Right hindlimb (tissue), 1 donor: ENCODE measurements at regions not wholly inside any gene's neighbourhood (a gene's known extent, or its start where the extent isn't known, plus 50 kb on each side); places are given as distances from the start of the nearest gene placed in this dataset.

ENCODE experiments used
- DNase-seq: peaks from one replicate; pipeline ENCODE4 v3.0.0-alpha.2; 2018

DNA sequence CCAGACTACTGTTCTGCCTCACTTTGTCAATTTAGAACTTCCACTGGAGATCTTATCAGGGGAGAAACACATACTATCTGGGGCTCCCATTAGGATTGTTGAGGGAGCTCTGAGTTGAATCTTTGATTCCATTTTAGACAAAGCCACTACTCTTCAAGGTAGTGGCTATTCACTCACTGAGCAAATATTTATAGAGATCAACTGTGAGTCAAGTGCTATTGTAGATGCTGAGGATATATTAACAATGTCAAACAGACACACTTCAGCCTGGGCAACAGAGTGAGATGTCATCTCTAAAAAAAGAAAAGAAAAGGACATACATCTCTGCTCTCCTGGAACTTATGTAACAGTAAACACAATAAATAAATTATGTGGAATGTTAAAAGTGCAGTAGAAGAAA lies 315.3 kb downstream of the PTEN start:
- DNase-seq, result no peak

DNA sequence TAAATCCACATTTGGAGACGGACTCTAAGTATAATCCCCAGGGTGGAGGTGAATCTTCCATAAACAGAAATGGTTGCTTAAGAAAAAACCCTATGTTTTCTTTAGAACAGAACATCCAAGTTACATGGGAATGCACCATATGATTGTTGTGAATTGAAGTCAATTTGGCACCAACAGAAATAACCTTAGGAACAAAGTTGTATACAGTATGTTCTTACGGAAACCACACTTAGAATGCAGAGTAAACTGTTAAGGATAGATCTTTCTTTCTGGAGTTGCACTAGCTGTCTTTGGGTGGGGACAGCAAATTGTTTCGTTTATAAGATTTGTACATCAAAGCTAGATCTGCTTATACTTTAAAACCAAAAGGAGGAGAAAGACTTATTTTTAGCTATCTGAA lies 316.4 kb downstream of the PTEN start:
- no peak for DNase-seq

DNA sequence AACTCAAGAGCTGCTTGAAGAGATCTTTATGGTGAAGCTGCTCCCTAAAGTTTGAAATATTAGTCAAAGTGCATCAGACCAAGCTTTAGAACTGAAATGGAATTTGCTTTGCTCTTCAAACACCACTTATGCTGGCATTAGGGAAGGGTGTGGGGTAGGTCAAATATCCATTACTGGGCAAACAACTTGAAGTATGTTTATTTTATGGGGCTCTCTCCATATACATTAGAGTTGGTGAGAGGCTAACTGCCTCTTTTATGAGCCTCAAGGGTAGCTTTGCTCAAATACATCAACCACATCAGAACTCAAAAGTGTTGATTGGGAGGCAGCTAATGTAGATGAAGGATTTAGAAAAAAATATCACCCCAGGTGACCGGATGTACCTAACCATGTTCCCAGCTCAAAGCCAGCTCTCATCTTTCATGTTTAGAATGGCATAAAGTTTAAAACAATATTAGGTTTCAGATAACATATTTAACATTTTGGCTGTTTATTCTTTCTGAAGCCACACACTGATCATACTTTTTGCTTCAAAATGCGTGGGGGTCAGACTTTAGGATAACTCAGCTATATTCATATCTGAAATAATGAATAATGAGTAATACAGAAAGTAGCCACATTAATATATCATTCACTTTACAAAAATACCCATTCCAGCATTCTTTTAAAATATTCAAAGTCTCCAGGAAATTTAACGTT lies 318.6 kb downstream of the PTEN start:
- no peak for DNase-seq

DNA sequence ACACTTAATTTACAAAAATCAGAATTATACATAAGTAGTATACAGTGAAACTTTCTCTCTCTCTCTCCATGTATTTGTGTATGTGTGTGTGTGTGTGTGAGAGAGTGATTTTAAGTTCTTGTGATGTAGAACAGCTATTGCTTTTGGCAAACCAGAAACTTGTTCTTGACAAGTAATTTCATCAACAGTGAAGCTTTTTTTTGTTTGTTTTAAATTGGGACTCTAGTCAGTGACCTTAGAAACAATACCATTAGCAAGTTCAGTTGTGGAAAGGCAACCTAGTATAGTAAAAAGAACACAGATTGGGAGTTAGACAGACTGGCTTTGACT lies 319.1 kb downstream of the PTEN start:
- DNase-seq, result no peak

DNA sequence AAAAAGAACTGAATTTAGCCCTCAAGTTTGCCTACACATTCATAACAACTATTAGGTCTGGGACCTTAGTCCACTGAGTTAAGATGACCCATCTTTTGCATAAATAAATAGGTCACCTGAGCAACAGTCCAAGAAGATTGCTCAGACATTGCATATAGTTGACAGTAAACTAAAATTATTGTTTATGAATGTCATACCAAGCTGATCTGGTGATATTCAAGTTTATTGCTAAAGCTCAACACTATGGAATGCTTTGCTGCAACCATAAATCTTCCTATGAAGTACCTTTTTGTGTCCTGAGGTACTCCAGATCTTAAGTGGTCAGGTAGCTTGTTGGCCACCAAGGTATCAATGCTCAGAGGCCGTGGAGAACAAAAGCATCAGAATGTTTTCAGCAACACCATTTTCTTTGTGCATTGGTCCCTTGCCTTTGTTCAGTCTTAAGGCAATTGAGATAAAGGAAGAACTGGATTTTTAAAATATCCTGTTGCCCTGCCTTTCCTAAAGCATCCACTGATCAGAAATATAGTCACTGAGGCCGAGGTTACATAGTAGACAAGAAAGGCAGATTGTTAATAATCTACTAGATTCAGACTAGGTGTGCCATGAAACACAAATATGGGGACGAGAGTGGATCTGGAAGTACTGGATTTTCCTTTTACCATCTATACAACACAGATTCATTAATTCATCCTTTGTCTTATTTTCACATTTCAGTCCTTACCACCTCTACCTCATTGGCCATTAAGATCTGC lies 321.3 kb downstream of the PTEN start:
- no peak for DNase-seq

DNA sequence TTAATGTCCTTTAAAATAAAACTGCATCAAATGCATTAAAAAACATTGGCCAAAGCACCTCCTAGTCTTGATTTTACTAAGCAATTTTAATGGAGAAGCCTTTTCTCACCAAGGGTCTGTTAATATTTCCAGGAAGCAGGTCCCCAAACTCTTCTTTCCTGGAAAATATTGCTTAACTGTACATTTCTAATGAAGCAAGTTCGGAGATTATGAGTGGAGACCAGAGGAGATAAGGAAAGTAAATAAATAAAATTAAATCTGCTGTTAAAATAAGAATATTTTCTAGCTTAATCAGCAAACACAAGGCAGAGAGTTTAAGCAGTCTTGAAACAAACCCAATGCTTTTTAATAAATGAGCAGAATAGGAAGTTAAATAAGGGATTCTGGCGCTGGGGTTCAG lies 322.4 kb downstream of the PTEN start:
- DNase-seq, result no peak

DNA sequence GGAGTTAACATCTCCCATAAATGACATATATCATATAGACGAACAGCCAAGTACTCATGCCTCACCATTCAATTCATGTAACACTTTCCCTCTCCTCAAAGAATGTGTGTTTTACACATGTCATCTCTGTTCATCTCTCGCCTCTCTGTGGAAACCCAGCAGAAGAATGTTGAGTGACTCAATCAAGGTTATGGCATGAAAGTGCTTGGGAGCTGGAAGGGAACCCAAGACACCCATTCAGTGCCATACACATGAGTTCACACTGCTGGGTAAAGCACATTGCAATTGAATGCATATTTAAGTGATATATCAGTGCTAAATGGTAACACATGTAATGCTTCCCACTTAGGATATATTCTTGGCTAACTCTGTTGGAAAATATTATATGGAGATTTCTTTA lies 322.9 kb downstream of the PTEN start:
- no peak for DNase-seq

DNA sequence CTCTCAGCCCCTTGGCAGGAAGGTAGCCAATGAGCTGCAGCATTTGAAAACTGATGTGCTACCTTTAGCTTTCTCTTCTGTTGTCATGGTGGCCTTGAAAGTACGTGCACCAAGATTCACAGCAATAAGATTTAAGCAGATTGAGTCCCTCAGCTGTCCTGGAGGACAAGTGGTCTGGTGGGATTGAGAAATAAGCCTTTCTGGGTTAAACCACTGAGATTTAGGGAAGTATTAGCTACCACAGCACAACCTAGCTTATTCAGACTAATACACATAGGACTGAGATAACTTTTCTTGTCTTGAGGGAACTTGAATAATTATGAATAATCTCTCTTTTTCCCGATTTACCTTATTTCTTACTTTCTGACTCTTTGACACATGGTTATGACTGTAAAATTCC lies 324.0 kb downstream of the PTEN start:
- no peak for DNase-seq

DNA sequence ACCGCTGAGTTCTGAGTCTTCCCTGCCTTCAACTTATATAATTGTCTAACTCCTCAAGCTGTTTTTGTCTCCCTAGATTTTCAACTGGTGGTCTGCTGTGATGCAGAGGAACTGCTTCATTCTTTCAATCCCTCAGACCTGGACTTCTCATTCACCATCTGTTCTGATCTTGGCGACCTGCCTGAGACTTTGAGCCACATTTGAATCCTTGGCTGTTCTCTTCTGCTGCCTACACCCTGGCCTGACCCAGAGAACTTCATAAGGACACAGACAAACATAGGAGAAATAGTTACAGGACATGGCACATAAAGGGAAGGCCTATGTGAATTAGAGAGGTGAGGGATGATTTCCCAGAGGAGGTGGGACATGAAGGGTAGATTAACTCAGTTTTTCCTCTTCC lies 326.7 kb downstream of the PTEN start:
- DNase-seq, result no peak

DNA sequence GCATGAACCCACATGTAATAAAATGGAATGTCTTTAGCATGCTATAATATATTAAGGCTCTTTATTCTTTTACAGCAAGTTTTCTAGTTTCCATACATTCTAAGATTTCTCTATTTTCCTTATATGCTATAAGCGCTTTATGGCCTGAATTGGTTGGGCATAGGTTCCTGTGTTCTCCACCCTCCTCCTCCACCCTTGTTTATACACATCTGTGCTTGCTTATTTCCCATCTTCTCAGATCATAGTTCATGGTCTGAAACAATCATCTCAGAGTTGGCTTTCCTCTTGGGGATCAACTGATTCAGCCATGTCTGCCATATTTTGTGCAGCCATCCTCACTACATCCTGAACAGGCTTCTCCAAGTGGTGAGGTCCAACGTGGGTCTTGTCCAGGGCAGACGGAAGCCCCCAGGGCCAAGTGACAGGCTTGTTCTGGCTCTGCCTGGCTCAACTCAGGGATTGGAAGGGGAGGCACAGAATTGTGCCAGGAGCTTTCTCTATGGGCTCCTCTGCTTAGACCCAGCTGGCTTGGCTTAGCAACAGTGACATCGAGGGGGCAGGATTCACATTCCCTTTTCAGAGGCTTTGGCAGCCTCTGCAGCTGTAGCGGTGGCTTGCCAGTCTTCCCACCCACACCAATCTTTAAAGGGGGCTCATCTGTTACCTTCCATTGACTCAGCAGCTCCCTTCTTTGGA lies 327.3 kb downstream of the PTEN start:
- peak; percentile 30 for DNase-seq

DNA sequence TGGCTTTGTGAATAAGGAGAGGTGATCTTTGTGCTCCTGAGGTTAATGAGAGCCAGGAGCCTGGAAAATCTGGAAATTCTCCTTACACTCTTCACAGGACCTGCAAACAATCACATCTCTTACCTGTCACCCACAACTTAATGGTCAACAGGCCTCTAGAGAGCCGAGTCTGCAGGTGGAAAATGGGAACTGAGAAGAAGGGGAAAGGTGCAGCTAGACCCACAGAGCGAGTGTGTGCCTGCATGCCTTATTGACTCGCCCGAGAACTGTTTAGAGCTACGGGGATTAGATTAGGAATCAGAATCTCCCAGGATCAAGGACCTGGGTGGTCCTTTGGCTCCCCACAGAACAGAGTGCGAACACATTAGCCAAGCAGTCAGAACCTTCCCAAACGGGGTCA lies 329.6 kb downstream of the PTEN start:
- DNase-seq, result no peak

DNA sequence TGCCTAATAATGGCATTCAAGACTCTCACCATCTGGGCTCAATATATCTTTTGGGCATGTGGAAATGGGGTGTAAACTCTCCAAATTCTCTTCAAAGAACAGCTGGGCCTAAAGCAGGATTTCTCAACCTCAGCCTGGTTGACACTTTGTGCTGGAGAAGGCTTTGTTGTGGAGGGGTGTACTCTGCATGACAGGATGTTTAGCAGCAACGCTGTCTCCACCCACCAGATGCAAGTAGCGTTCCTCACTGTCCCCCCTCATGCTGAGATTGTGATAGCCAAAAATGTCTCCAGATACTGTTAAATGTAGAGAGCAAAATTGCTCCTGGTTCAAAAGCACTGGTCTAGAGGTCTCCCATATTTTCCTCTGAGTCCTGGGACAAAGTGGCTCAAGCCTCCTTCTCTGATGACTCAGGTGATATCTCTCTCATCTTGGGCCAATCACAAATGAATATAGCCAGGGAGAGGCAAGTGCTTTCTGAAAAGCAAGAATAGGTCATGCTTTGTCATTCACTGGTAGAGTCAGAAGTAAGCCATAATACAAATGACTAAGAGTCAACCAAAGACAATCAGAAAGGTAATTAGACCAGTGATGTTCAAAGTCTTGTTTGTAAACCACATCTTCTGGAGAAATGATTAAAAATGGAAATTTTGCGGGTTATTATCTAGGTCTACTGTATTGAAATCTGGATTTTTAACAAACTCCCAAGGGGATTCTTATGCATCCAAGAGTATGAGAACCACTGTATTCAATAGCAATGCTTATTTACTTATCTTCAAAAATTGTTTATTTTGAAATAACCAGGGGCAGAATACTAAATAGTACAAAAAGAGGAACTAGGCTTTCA lies 330.8 kb downstream of the PTEN start:
- DNase-seq, result no peak

DNA sequence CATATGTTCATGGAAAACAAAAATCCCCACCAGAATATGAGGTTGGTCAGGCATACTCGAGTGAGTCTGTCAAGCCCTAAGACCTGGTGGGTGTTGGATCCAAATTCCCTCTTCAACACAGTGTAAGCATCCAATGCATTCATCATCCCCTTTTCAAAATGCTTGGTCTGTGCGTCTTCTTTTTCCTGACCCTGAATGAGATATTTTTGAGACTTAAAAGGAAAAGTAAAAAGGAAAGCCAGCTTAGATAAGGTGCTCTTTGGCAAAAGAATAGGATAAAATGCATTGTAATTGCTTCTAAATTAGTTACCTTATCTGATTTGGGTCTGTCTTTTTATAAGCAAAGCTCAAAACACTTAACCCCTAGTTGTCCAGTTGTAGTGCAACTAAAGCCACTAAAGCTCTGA lies 331.5 kb downstream of the PTEN start:
- DNase-seq, result no peak

DNA sequence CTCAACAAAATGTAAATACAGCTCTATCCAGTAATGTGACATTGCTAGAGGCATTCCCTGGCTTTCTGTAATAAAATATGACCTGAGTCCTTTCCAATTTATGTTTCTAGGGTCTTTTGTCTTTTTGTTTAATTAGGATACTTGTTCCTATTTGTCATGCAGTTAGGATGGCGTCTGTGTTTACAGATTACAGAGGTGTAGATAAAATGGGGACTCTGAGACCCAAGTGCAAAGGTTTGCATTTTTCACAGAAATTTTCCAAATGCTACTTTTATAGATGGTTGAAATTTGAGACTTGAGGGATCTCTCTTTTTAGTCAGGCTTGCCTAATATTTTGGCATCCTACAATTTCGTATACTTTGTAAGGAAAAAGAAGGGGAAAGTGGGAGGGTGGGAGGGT lies 332.4 kb downstream of the PTEN start:
- DNase-seq, result no peak

DNA sequence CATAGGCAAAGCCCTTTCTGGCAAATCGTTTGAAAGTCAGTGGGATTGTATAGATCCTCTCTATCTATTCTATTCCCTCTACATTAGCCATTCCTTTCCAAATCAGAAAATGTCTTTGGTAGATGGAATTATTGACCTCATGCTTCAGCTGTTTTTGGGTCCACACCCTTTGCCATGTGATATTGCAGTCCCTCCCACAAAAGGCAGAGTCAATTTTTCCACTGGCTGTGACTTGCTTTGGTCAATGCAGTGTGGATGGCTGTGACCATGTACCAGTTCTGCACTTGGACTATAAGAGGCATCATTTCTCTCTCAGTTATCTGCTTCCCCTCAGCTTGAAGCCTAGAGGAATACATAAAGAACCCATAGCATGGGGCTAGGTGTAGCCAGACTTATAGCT lies 332.9 kb downstream of the PTEN start:
- DNase-seq, result peak; percentile 32

DNA sequence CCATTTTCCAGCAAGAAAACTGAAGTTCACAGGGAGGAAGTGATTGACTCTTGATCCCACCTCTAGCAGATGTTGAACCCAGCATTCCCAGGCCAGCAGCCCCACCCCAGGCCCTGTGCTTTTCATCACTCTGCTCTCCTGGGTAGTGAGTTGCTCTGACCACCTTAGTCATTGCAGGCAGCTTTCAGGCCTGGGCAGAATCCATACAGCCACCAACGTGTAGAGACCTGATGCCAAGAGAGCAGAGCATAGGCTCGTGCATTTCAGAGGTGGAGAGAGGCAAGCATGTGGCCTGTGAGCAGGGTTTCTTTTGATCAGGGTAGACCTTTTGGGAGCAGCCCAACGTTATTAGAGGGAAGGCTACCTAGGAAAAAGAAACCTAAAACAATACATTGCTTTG lies 334.6 kb downstream of the PTEN start:
- no peak for DNase-seq

DNA sequence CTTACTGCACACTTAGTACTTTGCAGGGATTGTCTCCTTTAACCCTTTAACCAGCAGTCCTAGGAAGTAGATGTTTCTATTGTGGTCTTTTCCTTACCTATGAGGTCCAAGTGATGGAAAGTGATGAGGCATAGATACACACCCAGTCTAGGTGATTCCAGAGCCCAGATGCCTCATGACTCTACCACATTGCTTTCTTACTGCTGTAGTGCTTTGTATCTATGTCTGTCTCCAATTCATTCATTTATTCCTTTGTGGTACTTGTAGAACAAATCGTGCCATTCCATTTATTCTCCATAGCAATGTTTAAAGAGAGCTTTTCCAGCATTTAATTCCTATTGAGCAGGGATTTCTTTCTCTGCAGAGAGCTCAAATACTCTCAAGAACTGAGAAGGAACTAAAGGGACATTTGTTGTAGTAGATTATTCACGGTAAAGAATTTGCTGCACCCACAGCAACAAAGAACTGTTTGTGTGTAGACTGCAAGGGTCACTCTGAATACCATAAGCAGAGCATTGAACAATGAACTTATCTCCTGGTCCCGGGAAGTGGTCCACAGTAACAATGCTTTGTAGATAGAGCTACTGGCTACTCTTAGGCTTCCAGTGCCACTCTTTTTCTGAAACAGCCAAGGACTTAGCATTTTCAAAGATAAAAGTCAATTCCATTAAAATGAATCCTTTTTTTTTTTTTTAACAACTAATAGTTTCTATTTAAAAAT lies 337.0 kb downstream of the PTEN start:
- no peak for DNase-seq

DNA sequence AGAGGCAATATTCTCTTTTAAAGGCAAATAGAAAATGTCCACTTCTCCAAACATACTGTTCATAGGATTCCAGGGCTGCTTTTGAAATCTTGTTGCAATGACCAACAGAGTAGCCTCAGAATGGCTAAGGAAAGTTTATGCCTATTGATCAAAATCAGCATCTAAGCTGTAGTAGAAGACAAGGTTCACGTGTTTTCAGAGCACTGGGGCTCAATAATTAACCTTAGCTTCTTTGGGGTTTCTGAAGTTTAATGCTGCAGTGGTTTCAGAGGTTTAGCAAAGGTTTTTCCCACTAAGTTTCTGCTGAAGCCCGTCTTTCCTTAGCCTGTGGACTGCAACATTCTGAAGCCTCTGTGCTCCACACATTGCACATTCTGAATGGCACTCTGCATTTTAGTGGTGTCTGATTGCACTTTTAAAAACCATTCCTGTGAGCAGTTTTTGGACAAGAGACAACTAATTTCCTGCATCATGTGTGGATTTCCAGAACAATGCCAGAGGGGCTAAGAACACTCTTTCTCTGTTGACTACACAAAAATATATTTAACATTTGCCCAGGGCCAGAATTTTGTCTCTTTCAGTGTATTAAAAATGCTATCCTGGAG lies 342.5 kb downstream of the PTEN start:
- no peak for DNase-seq

DNA sequence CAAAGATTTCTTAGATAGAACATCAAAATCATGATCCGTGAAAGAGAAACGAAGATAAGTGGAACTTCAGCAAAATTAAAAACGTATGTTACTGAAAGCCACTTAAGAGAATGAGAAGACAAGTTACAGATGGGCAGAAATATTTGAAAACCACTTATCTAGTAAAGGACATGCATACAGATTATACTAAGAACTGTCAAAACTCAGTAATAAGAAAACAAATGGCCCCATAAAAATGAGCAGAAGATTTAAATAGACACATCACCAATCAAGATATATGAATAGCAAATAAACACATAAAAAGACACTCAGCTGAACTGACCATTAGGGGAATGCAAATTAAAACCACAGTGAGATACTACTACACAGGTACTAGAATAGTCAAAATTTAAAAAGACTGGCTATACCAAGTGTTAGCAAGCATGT lies 343.7 kb downstream of the PTEN start:
- DNase-seq, result no peak

DNA sequence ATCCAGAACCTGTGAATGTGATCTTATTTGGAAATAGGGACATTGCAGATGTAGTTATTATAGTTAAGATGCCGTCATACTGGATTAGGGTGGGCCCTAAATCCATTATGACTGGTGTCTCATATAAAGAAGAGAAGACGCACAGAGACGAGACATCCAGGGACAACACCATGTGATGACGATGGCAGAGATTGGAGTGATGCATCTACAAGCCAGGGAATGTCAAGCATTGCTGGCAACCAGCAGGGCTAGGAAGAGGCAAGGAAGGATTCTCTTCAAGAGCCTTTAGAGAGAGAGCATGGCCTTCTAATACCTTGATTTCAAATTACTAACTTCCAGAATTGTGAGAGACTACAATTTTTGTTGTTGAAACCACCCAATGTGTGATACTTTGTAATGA lies 345.8 kb downstream of the PTEN start:
- no peak for DNase-seq

DNA sequence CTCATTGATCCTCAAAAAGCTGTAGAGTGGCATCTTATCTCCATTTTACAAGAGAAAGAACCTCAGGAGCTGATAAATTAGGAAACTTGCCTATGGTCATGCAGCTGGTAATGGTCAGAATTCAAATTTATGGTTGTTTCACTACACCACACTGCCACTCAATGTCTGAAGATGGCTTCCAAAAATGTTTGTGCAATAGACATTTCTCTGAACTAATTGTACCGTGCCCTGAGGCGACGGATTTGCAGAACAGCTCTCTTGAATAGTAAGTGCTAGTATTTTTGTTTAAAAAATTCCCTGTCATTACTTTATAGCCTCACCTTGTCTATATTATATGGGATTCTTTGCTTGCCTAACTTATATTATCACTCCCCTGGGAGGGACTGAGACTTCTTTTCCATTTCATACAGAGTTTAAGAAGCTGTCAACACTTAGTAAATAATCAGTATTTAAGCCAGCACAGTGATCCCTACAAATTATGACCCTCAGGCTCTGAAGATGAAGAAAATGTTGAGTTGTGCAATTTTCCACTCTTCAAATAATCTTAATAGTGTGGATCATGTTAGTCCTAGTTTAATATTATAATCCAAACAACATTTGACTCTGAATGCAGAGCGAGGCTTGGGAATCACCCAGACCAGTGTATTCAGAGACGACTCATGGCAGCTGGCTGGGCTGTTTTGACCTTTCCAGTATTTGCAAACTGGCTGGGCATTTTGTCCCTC lies 346.6 kb downstream of the PTEN start:
- no peak for DNase-seq

DNA sequence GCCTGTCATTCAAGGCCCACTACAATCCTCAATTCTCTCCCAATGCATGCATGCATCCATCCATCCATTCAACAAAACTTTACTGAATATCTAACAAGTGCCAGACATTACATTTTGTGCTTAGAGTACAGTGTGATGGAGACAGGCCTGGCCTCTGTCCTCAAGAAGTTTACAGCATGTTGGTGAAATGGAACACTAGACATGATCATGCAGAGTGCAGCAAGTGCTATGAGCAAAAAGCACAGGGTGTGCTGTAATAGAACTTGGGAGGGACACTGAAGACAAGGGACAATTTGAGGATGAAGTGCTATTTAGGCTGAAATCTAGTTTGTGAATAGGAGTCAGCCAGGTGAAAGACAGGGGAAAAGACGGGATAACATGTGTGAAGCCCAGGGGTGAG lies 347.8 kb downstream of the PTEN start:
- no peak for DNase-seq
